HepG2 (cell line): ENCODE measurements at regions not wholly inside any gene's neighbourhood (a gene's known extent, or its start where the extent isn't known, plus 50 kb on each side); places are given as distances from the start of the nearest gene placed in this dataset.

ENCODE experiments used
- ATAC-seq: fragments of 200-7000 bp; cut with Tn5 transposase; 3 replicates; pipeline ENCODE4 v1.9.1; 2020; ENCODE audit warnings: mild to moderate bottlenecking, moderate library complexity
- BruUV-seq: library from RNA; stranded (reverse); fragments of 400-500 nt; replicated peaks from 2 replicates; lab custom pipeline; 2021; lab: Mats Ljungman, UMichigan
- CTCF ChIA-PET: fragments of 300-600 bp; formaldehyde crosslinking; extraction: SDS; loops from one replicate; lab custom pipeline; 2021; ENCODE audit warnings: low total read pairs, inconsistent platforms, low intra/inter-chr PET ratio; lab: Yijun Ruan, JAX
- POLR2A ChIA-PET: fragments of 350-600 bp; sonication (Branson Sonifier 250); formaldehyde crosslinking; loops from one replicate; lab custom pipeline; 2020; ENCODE audit warnings: antibody characterized with exemption, inconsistent platforms; lab: Yijun Ruan, JAX
- DNase-seq: peaks from one replicate; pipeline ENCODE4 v3.0.0-alpha.2; 2015; ENCODE audit warnings: low spot score
- FAIRE-seq: peaks from 3 replicates; lab custom pipeline; 2011; peaks lifted over from hg19 to GRCh38; lab: Jason Lieb, UNC
- H2AFZ ChIP-seq: one replicate; pipeline ENCODE4 v1.6.1; 2011; ENCODE audit warnings: low read length, inconsistent platforms
- H3K27ac ChIP-seq: fragments of 300-600 bp; 3 replicates; pipeline ENCODE4 v1.8.0; 2011; ENCODE audit warnings: mixed run types, mild to moderate bottlenecking, mixed read lengths, low read length, inconsistent platforms; ENCODE audit not compliant: insufficient read depth; ENCODE audit errors: extremely low read length
- H3K27me3 ChIP-seq, 2 experiments: fragments of 200-600 bp in 1 of 2; 2 replicates in 1 of 2; 3 replicates in 1 of 2; pipeline versions ENCODE4 v1.6.0 to v1.8.0; 2011; ENCODE audit warnings: low read length in 2 of 2, mild to moderate bottlenecking in 2 of 2, moderate library complexity in 2 of 2, inconsistent platforms in 1 of 2; ENCODE audit not compliant: insufficient read depth in 2 of 2, control insufficient read depth in 1 of 2
- H3K36me3 ChIP-seq, 2 experiments: fragments of 200-600 bp in 1 of 2; replicated peaks in 1 of 2; 2 replicates in 1 of 2; 3 replicates in 1 of 2; pipeline versions ENCODE4 v1.5.1 to v1.8.0; 2011; ENCODE audit warnings: low read length in 2 of 2, inconsistent platforms in 1 of 2; ENCODE audit not compliant: insufficient read depth in 2 of 2, control insufficient read depth in 1 of 2
- H3K4me1 ChIP-seq: 2 replicates; pipeline ENCODE4 v1.5.1; 2012; ENCODE audit warnings: low read length, inconsistent platforms; ENCODE audit not compliant: insufficient read depth
- H3K4me2 ChIP-seq: 2 replicates; pipeline ENCODE4 v1.6.0; 2011; ENCODE audit warnings: low read depth, low read length, inconsistent platforms
- H3K4me3 ChIP-seq, 3 experiments: fragments of 200-600 bp in 1 of 3; sonication (generic), shearing (Covaris generic) in 1 of 3; replicated peaks in 1 of 3; 2 replicates each; pipeline ENCODE4 v1.5.1; 2011 to 2016; ENCODE audit warnings: low read length in 3 of 3, inconsistent platforms in 2 of 3, low read depth in 2 of 3, mild to moderate bottlenecking in 2 of 3, control low read depth in 1 of 3, mixed read lengths in 1 of 3; ENCODE audit not compliant: insufficient read depth in 1 of 3
- H3K79me2 ChIP-seq: one replicate; pipeline ENCODE4 v1.6.1; 2011; ENCODE audit warnings: low read length, inconsistent platforms; ENCODE audit not compliant: insufficient read depth
- H3K9ac ChIP-seq: 2 replicates; pipeline ENCODE4 v1.6.0; 2011; ENCODE audit warnings: mild to moderate bottlenecking, low read depth, low read length, inconsistent platforms; ENCODE audit not compliant: insufficient read depth
- H3K9me3 ChIP-seq: 2 replicates; pipeline ENCODE4 v1.5.1; 2012; ENCODE audit warnings: mild to moderate bottlenecking, low read length
- H4K20me1 ChIP-seq: 2 replicates; pipeline ENCODE4 v1.6.0; 2011; ENCODE audit warnings: inconsistent platforms, mild to moderate bottlenecking, low read length, moderate library complexity; ENCODE audit not compliant: insufficient read depth
- AGO2 ChIP-seq: fragments of 200-400 bp; formaldehyde crosslinking; optimal IDR thresholded peaks from 2 replicates; pipeline ENCODE3; 2017; ENCODE audit warnings: mild to moderate bottlenecking, low read depth, low read length, moderate library complexity
- ATM ChIP-seq: fragments of 450-650 bp; IDR thresholded peaks from 2 replicates; pipeline ENCODE4 v1.7.1; 2017; ENCODE audit warnings: mild to moderate bottlenecking, borderline replicate concordance
- DR1 ChIP-seq: sonication (generic); formaldehyde crosslinking; IDR thresholded peaks from 2 replicates; pipeline ENCODE4 v1.8.0; 2021; ENCODE audit warnings: mild to moderate bottlenecking, missing genetic modification reagents, inconsistent platforms
- GLI4 ChIP-seq: sonication (generic); formaldehyde crosslinking; IDR thresholded peaks from 2 replicates; pipeline ENCODE4 v1.5.1; 2020; ENCODE audit warnings: missing genetic modification reagents, mild to moderate bottlenecking, moderate library complexity, borderline replicate concordance
- GPBP1L1 ChIP-seq: sonication (generic); formaldehyde crosslinking; IDR thresholded peaks from 2 replicates; pipeline ENCODE4 v1.5.0; 2020; ENCODE audit warnings: mild to moderate bottlenecking, missing genetic modification reagents
- MNT ChIP-seq: fragments of 450-650 bp; IDR thresholded peaks from 2 replicates; pipeline ENCODE4 v1.6.1; 2016
- POLR2AphosphoS2 ChIP-seq: IDR thresholded peaks from 2 replicates; pipeline ENCODE4 v1.6.1; 2011; ENCODE audit warnings: low read depth, low read length, improper control_type of control experiment
- POLR2AphosphoS5 ChIP-seq: IDR thresholded peaks from 2 replicates; pipeline ENCODE4 v1.6.1; 2012; ENCODE audit warnings: low read depth, low read length
- TSC22D2 ChIP-seq: sonication (generic); formaldehyde crosslinking; IDR thresholded peaks from 2 replicates; pipeline ENCODE4 v1.5.1; 2020; ENCODE audit warnings: missing genetic modification reagents, mild to moderate bottlenecking, borderline replicate concordance
- U2AF1 ChIP-seq: fragments of 200-400 bp; formaldehyde crosslinking; optimal IDR thresholded peaks from 2 replicates; pipeline ENCODE3; 2017; ENCODE audit warnings: mild to moderate bottlenecking, low read depth, low read length
- ZBTB3 ChIP-seq: sonication (generic); formaldehyde crosslinking; IDR thresholded peaks from 2 replicates; pipeline ENCODE4 v1.4.0; 2020; ENCODE audit warnings: low read depth, mild to moderate bottlenecking, moderate library complexity, missing genetic modification reagents, borderline replicate concordance
- ZBTB39 ChIP-seq: sonication (generic); formaldehyde crosslinking; IDR thresholded peaks from 2 replicates; pipeline ENCODE4 v1.5.0; 2020; ENCODE audit warnings: missing genetic modification reagents
- ZMAT3 ChIP-seq: sonication (generic); formaldehyde crosslinking; conservative IDR thresholded peaks from 2 replicates; pipeline ENCODE4 v1.7.0; 2021; ENCODE audit warnings: missing genetic modification reagents
- ZNF10 ChIP-seq: sonication (generic); formaldehyde crosslinking; IDR thresholded peaks from 2 replicates; pipeline ENCODE4 v1.4.0; 2020; ENCODE audit warnings: mild to moderate bottlenecking, low read depth, missing genetic modification reagents, borderline replicate concordance
- ZNF282 ChIP-seq: fragments of 450-650 bp; IDR thresholded peaks from 2 replicates; pipeline ENCODE4 v1.6.1; 2018; ENCODE audit not compliant: partially characterized antibody
- ZNF343 ChIP-seq: sonication (generic); formaldehyde crosslinking; IDR thresholded peaks from 2 replicates; pipeline ENCODE4 v1.4.0; 2020; ENCODE audit warnings: mild to moderate bottlenecking, missing genetic modification reagents
- ZNF382 ChIP-seq: sonication (generic); formaldehyde crosslinking; IDR thresholded peaks from 2 replicates; pipeline ENCODE4 v1.5.0; 2020; ENCODE audit warnings: missing genetic modification reagents, mild to moderate bottlenecking, borderline replicate concordance
- ZNF543 ChIP-seq: sonication (generic); formaldehyde crosslinking; IDR thresholded peaks from 2 replicates; pipeline ENCODE4 v1.4.0; 2020; ENCODE audit warnings: mild to moderate bottlenecking, missing genetic modification reagents
- ZNF761 ChIP-seq: sonication (generic); formaldehyde crosslinking; conservative IDR thresholded peaks from 2 replicates; pipeline ENCODE4 v1.4.0; 2020; ENCODE audit warnings: mild to moderate bottlenecking, missing genetic modification reagents
- WGBS: methylation state at CpG from one replicate; pipeline ENCODE4 v1.1.6; 2017; ENCODE audit warnings: low lambda C conversion rate; 5-methylcytosine and 5-hydroxymethylcytosine counted together
- in situ Hi-C: cut with HindIII; loops from 2 replicates; pipeline ENCODE4 v1.10.0; 2017; ENCODE audit warnings: low pct_unique_long_range_greater_than_20kb; ENCODE audit not compliant: extremely low pct_ligation_motif_present
- intact Hi-C: fragments of 100-400 bp; cut with micrococcal nuclease; formaldehyde crosslinking; loops from one replicate; pipeline ENCODE4 v1.10.0; 2022; ENCODE audit not compliant: unreplicated experiment

- Histone ChIP-seq H3K9me3 (peaks cover 71% of the 10 kb centered on the region), H3K4me2 (no peak overlapping the region), H3K4me3 (no peak overlapping the region), H3K4me1 (no peaks in the 10 kb centered on the region), H3K36me3 (no peaks in the 10 kb centered on the region), H3K9ac (no peak overlapping the region), H3K27me3 (no peaks in the 10 kb centered on the region), H2AFZ (no peak overlapping the region), H3K79me2 (no peaks in the 10 kb centered on the region), H3K27ac (no peak overlapping the region), H4K20me1 (no peaks in the 10 kb centered on the region)
- 0% methylated on average over 3 of the region's 3 CpGs for WGBS
- no peak for FAIRE-seq
- in situ Hi-C loops = no loop called here
- intact Hi-C loops = no loop called here
- no peak for DNase-seq
- ChIA-PET POLR2A (no interaction called here), CTCF (no interaction called here)
- ATAC-seq = no peak
- no TSS peak for BruUV-seq
- TF ChIP-seq U2AF1 (no peak), GLI4 (CRISPR knock-in tag) (no peak), ZBTB3 (CRISPR knock-in tag) (no peak), POLR2AphosphoS2 (no peak), ZMAT3 (no peak), ZNF382 (CRISPR knock-in tag) (no peak), ZNF761 (no peak), TSC22D2 (no peak), ZBTB39 (no peak), ZNF282 (no peak), ZNF343 (CRISPR knock-in tag) (no peak), DR1 (no peak), POLR2AphosphoS5 (no peak), MNT (no peak), ATM (no peak), GPBP1L1 (CRISPR knock-in tag) (no peak), AGO2 (no peak), ZNF10 (CRISPR knock-in tag) (no peak), ZNF543 (no peak)
Observed at GRCh38 chr10:106023329-106023728, 1141.2 kb downstream of the SORCS1 start.
